ENCODE measurements at regions not wholly inside any gene's neighbourhood (a gene's known extent, or its start where the extent isn't known, plus 50 kb on each side); places are given as distances from the start of the nearest gene placed in this dataset.

DNA sequence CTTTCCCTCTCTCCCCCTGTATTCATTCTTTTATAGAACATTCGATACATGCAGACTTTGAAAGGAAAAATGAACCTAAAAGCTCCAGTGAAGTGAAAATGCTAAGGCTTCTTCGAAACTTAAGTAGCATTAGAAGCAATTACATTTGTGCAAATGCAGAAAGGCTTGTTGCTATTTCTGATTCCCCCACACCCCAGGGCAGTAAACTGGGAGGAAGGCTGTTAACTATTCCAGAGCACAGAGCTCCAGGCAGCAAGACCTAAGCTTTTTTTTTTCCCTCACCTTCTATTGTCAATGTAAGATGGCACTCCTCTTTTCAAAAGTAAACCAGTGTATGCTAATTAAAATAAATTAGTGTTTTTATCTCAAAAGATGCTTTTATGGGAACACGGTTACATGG is 448.9 kb upstream of the TBX3 start:
- TF ChIP-seq, protein P1, sequence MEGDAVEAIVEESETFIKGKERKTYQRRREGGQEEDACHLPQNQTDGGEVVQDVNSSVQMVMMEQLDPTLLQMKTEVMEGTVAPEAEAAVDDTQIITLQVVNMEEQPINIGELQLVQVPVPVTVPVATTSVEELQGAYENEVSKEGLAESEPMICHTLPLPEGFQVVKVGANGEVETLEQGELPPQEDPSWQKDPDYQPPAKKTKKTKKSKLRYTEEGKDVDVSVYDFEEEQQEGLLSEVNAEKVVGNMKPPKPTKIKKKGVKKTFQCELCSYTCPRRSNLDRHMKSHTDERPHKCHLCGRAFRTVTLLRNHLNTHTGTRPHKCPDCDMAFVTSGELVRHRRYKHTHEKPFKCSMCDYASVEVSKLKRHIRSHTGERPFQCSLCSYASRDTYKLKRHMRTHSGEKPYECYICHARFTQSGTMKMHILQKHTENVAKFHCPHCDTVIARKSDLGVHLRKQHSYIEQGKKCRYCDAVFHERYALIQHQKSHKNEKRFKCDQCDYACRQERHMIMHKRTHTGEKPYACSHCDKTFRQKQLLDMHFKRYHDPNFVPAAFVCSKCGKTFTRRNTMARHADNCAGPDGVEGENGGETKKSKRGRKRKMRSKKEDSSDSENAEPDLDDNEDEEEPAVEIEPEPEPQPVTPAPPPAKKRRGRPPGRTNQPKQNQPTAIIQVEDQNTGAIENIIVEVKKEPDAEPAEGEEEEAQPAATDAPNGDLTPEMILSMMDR (IDR thresholded peaks at IDR 0.05; ENCODE audit: borderline replicate concordance, insufficient read depth, low read depth, low read length), result no peak
- H3K4me3 ChIP-seq (ENCODE audit: low read depth, low read length), result no peak overlapping the region

DNA sequence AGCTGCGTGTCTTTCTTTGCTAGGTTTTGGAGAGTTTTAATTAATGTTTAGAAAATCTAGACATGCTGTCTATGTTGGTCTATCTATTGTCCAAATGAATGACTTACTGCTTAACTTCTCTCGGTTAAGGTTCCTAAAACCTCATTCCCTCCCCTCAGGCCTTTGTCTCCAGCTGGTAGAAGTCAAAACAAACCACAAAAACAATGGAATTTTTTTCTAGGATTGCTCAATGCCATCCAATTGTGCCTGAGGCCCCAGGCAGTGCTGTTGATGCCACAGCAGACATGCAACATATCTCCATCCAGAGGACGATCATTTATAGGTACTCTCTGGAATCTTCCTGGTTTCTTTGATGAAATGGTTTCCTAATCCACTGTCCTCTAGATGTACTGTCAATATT is 448.2 kb upstream of the TBX3 start:
- H3K4me3 ChIP-seq (ENCODE audit: low read depth, low read length), result no peak overlapping the region
- TF ChIP-seq, protein P1 (IDR thresholded peaks at IDR 0.05; ENCODE audit: borderline replicate concordance, insufficient read depth, low read depth, low read length), result no peak

DNA sequence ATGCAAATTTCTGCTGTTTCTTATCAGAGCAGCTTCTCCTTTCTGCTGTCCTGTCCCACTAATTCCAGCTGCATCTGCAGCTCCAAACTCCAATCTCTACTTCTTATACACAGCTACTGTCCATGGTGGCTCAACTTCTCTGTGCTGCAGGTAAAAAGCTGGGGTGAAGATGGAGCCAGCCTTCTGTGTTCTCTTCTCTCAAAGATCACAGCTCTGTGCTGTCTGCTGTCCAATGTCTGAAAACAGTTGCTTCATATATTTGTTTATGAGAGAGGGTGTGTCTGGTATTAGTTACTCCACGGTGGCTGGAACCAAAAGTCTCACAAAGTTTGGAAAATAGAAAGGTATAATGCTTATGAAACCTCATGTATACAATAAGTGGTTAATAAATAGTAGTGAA is 445.8 kb upstream of the TBX3 start:
- no peak overlapping the region for H3K4me3 ChIP-seq (ENCODE audit: low read depth, low read length)
- TF ChIP-seq, protein P1 (IDR thresholded peaks at IDR 0.05; ENCODE audit: borderline replicate concordance, insufficient read depth, low read depth, low read length), result no peak

DNA sequence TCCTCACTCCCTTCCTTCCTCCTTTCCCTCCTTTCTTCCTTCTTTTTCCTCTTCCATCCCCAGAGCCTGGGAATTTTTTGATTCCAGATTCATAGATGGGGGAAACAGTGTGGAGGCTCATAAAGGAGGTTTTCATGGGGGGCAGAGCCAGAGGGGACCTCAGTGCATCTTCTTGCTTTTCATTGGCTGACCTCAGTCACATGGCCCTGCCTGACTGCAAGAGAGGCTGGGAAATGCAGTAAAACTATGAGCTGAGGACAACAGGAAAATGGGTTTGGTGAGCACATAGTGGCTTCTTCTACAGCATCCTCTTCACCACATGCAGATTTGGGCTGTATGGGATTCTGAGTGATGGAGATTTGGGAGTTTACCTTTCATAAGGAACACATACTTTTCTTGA is 437.1 kb upstream of the TBX3 start:
- TF ChIP-seq, protein P1 (IDR thresholded peaks at IDR 0.05; ENCODE audit: borderline replicate concordance, insufficient read depth, low read depth, low read length), result no peak
- H3K4me3 ChIP-seq (ENCODE audit: low read depth, low read length), result no peak overlapping the region

DNA sequence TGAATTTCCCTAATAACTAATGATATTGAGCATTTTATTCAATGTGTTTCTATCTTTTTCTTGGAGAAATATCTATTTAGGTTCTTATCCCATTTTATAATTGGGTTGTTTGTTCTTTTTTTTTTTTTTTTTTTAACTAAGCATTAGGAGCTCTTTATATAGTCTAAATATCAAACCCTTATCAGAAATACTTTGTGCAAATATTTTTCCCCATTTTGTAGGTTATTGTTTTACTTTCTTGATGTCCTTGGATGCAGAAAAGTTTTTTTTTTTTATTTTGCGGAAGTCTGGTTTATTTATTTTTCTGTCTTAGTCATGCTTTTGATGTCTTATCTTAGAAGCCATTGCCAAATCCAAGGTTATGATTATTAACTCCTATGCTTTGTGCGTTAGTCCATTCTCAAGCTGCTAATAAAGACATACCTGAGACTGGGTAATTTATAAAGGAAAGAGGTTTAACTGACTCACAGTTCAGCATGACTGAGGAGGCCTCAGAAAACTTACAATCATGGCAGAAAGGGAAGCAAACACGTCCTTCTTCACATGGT is 434.3 kb upstream of the TBX3 start:
- no peak overlapping the region for H3K4me3 ChIP-seq (ENCODE audit: low read depth, low read length)
- TF ChIP-seq, protein P1 (IDR thresholded peaks at IDR 0.05; ENCODE audit: borderline replicate concordance, insufficient read depth, low read depth, low read length), result no peak

DNA sequence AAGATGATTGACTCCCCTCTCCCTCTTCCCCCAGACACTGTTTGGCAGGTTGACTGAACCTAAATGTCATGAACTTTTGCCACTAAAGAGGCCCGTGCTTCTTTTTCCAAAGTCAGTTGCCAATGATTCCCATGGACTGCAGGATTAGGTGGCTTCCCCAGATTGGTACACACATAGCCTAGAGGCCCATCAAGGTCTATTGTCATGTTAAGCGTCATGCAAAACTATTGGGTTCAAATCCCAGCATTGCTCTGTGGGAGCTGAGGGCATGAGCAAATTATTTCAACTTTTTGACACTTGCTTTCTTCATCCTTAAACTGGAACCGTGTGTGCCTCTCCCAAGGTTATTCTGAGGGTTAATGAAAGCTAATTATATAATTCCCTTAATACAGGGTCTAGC is 430.2 kb upstream of the TBX3 start:
- no peak overlapping the region for H3K4me3 ChIP-seq (ENCODE audit: low read depth, low read length)
- TF ChIP-seq, protein P1 (IDR thresholded peaks at IDR 0.05; ENCODE audit: borderline replicate concordance, insufficient read depth, low read depth, low read length), result no peak

DNA sequence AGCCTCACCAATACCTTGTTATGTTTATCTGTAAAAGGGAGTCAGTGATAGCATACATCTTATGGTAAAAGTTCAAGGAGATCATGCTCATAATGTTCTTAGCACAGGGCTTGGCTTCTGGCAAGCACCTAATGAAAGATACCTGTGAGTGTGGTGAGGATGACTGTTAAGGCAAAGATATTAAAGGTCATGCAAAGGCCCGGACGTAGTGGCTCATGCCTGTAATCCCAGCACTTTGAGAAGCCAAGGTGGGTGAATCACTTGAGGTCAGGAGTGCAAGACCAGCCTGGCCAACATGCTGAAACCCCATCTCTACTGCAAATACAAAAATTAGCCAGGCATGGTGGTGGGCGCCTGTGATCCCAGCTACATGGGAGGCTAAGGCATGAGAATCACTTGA is 425.9 kb upstream of the TBX3 start:
- no peak overlapping the region for H3K4me3 ChIP-seq (ENCODE audit: low read depth, low read length)
- TF ChIP-seq, protein P1 (IDR thresholded peaks at IDR 0.05; ENCODE audit: borderline replicate concordance, insufficient read depth, low read depth, low read length), result no peak

All from GM12875 (cell line).